Activated naive CD4-positive, alpha-beta T cell treated with anti-CD3 and anti-CD28 coated beads for 36 hours (primary cell): ENCODE measurements at regions not wholly inside any gene's neighbourhood (a gene's known extent, or its start where the extent isn't known, plus 50 kb on each side); places are given as distances from the start of the nearest gene placed in this dataset.

Source experiments
- CTCF ChIA-PET: fragments of 350-600 bp; sonication (Branson Sonifier 250); formaldehyde crosslinking; loops from one replicate; lab custom pipeline; 2021; ENCODE audit warnings: antibody characterized with exemption; lab: Charles Lee
- DNase-seq: peaks from one replicate; pipeline ENCODE4 v3.0.0-alpha.2; 2020
- H3K27ac Mint-ChIP-seq: one replicate; pipeline ENCODE4 v1.8.0; 2021; ENCODE audit warnings: mild to moderate bottlenecking, mixed read lengths
- H3K27me3 Mint-ChIP-seq: one replicate; pipeline ENCODE4 v1.8.0; 2021; ENCODE audit warnings: low read depth, mixed read lengths
- H3K36me3 Mint-ChIP-seq: one replicate; pipeline ENCODE4 v1.8.0; 2021; ENCODE audit warnings: low read depth, mixed read lengths
- H3K4me1 Mint-ChIP-seq: one replicate; pipeline ENCODE4 v1.8.0; 2021; ENCODE audit warnings: low read depth, mixed read lengths
- H3K4me3 Mint-ChIP-seq: one replicate; pipeline ENCODE4 v1.8.0; 2021; ENCODE audit warnings: mild to moderate bottlenecking, moderate library complexity, mixed read lengths
- H3K9me3 Mint-ChIP-seq: one replicate; pipeline ENCODE4 v1.8.0; 2021; ENCODE audit warnings: mixed read lengths
- intact Hi-C: fragments of 100-400 bp; cut with micrococcal nuclease; formaldehyde crosslinking; loops from one replicate; pipeline ENCODE4 v1.15.1; 2023

DNA sequence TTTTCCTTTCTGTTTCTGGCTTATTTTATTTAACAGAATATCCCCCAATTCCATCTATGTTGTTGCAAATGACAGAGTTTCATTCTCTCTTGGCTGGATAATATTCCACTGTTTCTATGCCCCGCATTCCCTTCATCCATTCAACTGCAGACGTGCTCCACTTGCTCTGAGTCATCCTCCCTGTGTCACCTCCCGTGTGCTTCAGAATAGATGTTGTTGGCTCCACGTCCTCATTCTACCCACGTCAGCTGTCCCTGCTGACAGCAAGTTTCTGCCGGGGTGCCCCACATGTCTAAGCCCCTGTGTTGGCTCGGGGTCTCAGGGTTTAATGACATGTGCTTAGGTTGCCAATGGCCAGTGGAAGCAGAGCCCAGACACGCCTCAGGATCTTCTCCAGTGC lies 1041.0 kb downstream of the UQCRFS1 start:
- CTCF ChIA-PET, result no interaction called here
- Mint-ChIP-seq H3K27me3 (no peaks in the 10 kb centered on the region), H3K4me3 (no peak overlapping the region), H3K4me1 (no peaks in the 10 kb centered on the region), H3K9me3 (peaks cover 34% of the 10 kb centered on the region), H3K36me3 (peaks cover 2% of the 10 kb centered on the region), H3K27ac (no peak overlapping the region)
- no peak for DNase-seq
- intact Hi-C loops, result no loop called here

DNA sequence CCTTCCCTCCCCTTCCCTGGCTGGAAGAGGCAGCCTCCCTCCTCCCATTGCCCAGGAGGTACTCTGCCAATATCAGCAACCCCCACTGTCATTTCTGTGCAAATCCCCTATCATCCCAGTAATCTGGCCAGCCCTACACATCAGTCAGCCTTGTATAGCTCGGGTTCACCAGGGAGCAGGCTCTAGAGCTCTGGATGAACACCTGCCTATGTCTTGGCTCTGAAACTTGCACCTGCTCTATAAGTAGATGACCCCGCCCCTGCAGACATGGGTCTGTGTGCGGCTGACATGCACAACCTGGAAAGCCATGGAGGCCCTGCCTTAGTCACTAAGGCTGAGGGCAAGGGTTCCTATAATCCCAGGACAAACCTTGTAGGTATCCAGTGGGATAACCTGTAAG lies 1042.9 kb downstream of the UQCRFS1 start:
- H3K9me3 Mint-ChIP-seq, result peaks cover 21% of the 10 kb centered on the region
- intact Hi-C loops, result no loop called here
- CTCF ChIA-PET, result no interaction called here
- no peaks in the 10 kb centered on the region for H3K4me1 Mint-ChIP-seq
- H3K36me3 Mint-ChIP-seq, result no peaks in the 10 kb centered on the region
- no peak overlapping the region for H3K4me3 Mint-ChIP-seq
- no peak for DNase-seq
- no peak overlapping the region for H3K27ac Mint-ChIP-seq
- no peaks in the 10 kb centered on the region for H3K27me3 Mint-ChIP-seq

DNA sequence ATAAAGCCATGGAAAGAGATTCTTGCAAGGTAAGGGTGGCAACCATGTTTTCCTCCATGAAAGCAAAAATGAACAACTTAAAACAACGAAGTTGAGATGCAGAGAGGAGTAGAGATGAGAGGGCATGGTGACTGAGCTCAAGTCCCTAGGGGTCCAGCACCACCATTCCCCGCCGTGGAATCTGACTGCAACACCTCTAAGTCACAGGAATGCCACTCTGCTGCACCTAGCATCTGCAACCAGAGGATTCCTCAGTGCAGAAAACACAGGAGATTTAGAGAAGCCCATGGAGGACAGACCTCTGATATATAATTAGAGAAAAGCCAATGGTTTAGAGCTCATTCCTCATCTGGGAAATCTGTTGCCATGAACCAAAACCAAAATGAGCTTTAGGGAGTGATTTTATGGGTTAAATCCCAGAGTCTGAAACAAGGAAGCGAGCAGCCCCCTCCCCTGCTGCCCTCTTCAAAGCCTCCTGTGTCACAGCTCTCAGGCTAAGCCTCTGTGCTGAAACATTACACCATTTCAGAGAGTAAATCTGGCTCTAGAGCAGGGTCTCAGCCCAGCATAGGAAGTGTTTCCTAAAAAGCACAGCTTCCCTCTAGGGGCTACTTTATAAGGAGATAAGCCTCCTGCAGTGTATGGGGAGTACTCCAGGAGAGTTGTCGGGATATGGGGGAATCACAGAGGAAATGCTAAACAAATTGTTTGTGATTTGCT lies 1043.6 kb downstream of the UQCRFS1 start:
- H3K4me3 Mint-ChIP-seq, result no peak overlapping the region
- no peaks in the 10 kb centered on the region for H3K36me3 Mint-ChIP-seq
- intact Hi-C loops, result no loop called here
- no peaks in the 10 kb centered on the region for H3K27me3 Mint-ChIP-seq
- DNase-seq, result no peak
- peaks cover 21% of the 10 kb centered on the region for H3K9me3 Mint-ChIP-seq
- H3K27ac Mint-ChIP-seq, result no peak overlapping the region
- CTCF ChIA-PET, result no interaction called here
- H3K4me1 Mint-ChIP-seq, result no peaks in the 10 kb centered on the region

DNA sequence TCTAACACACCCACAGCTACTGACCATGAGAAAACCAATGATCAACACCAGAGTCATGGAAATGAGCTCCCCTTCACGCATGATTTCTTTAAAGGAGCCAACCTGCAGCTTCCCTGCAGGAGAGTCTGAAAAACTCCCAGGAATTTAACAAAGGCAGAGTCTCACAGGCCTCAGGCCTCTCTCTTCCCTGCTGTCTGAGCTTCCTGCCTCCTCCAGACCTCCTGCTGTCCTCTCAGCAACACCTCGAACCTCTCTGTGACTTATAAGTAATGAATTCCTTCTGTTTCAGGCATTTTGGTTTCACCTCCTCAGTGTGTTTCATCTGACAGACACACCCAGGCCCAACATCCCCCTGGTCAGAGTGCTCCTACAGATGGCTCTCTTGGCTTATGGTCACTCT lies 1044.4 kb downstream of the UQCRFS1 start:
- CTCF ChIA-PET, result no interaction called here
- H3K36me3 Mint-ChIP-seq, result no peaks in the 10 kb centered on the region
- peaks cover 21% of the 10 kb centered on the region for H3K9me3 Mint-ChIP-seq
- no peak overlapping the region for H3K4me3 Mint-ChIP-seq
- H3K27me3 Mint-ChIP-seq, result no peaks in the 10 kb centered on the region
- no peaks in the 10 kb centered on the region for H3K4me1 Mint-ChIP-seq
- intact Hi-C loops, result no loop called here
- H3K27ac Mint-ChIP-seq, result no peak overlapping the region
- no peak for DNase-seq

DNA sequence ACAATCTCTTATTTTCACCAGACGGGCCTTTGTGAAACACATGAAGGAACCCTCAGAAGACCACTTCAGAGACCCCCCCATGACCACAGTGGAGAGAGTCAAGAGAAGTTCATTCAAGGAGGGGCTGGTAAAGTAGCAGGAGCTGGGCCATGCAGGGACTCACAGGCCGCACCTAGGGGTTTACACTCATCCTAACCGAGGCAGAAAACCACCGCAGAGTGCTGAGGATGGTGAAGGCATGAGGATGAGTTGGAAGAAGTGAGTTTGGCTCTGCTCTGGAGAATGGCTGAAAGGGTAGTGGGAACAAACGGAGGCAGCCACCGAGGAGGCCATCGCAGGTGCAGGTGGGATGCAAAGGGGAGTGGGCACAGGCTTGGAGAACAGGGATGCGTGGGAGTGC lies 1046.9 kb downstream of the UQCRFS1 start:
- CTCF ChIA-PET, result no interaction called here
- Mint-ChIP-seq H3K9me3 (peaks cover 16% of the 10 kb centered on the region), H3K36me3 (no peaks in the 10 kb centered on the region), H3K27me3 (no peaks in the 10 kb centered on the region), H3K27ac (no peak overlapping the region), H3K4me3 (no peak overlapping the region), H3K4me1 (no peaks in the 10 kb centered on the region)
- intact Hi-C loops, result no loop called here
- DNase-seq, result no peak

DNA sequence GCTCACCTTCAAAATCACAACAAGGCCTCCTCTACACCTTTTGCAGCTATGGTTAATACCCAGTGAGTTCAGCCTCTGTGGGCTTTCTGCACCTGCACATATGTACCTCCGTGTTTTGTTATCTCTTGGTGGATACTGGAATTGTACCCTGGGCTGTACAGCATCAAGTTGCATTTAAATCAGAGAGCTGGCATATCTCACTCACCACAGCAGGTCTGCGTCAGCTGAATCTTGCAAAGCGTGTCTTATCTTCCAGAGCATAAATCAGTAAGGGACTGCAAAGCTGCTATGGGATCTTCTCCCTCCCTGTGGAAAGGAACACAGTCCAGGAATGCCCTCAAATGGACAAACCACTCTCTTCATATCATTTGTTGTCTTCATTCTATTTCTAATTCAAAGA lies 1048.7 kb downstream of the UQCRFS1 start:
- Mint-ChIP-seq H3K27ac (no peak overlapping the region), H3K4me3 (no peak overlapping the region), H3K9me3 (peaks cover 18% of the 10 kb centered on the region), H3K27me3 (no peaks in the 10 kb centered on the region), H3K36me3 (no peaks in the 10 kb centered on the region), H3K4me1 (no peaks in the 10 kb centered on the region)
- DNase-seq, result no peak
- intact Hi-C loops, result no loop called here
- CTCF ChIA-PET, result no interaction called here

DNA sequence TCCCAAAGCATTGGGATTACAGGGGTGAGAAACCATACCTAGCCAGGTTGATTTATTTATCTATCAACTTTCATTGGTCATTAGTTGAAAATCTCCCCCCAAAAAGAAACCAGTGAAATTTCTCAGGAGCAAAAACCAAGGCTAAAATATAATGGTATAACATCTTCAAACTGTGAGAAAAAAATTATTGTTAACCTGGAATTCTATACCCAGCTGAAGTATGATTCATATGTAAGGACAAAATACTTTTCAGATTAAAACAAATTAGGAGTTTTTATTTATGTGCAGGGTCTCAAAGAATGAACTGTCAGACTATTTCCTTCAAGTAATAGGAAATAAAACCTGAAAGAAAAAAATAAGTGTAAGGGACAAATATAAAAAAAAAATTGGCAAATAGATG lies 1053.9 kb downstream of the UQCRFS1 start:
- no peaks in the 10 kb centered on the region for H3K27me3 Mint-ChIP-seq
- intact Hi-C loops, result no loop called here
- H3K4me1 Mint-ChIP-seq, result no peaks in the 10 kb centered on the region
- H3K9me3 Mint-ChIP-seq, result peaks cover 21% of the 10 kb centered on the region
- H3K4me3 Mint-ChIP-seq, result no peak overlapping the region
- no peak for DNase-seq
- no peaks in the 10 kb centered on the region for H3K36me3 Mint-ChIP-seq
- H3K27ac Mint-ChIP-seq, result no peak overlapping the region
- CTCF ChIA-PET, result no interaction called here

DNA sequence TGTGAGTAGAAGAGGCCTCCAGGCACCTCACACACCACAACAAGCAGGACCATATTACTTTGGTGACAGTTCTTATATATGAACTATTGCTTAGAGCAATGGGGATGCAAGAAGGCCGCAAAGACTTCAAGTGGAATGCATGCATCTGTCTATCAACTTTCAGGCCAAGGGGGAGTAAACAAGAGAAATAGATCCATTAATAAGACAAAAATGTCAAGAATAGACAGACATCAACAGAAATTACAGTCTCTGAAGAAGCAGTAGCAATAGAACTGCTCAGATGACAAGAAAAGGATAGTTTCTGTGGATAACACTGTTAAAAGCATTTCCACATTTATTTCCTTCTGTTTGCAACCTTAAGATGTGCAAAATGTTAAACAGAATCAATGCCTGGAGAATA lies 1057.7 kb downstream of the UQCRFS1 start:
- peaks cover 15% of the 10 kb centered on the region for H3K9me3 Mint-ChIP-seq
- H3K4me3 Mint-ChIP-seq, result no peak overlapping the region
- H3K27ac Mint-ChIP-seq, result no peak overlapping the region
- CTCF ChIA-PET, result no interaction called here
- H3K27me3 Mint-ChIP-seq, result no peaks in the 10 kb centered on the region
- intact Hi-C loops, result no loop called here
- H3K36me3 Mint-ChIP-seq, result no peaks in the 10 kb centered on the region
- no peak for DNase-seq
- no peaks in the 10 kb centered on the region for H3K4me1 Mint-ChIP-seq

DNA sequence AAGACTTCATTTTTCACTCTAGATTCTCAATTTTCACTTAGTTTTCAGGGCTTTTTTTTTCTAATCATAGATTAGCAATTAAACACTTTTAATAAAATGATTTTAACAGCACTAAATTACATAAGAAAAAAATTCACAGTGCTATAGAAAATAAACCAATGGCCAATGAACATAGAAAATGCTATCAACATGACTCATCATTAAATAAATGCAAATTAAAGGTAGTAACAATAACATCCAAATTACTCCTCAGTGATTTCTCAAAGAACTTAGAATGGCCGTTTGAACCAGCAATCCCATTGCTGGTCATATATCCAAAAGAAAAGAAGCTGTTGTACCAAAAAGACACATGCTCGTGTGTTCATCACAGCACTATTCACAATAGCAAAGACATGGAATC lies 1058.9 kb downstream of the UQCRFS1 start:
- Mint-ChIP-seq H3K9me3 (peaks cover 9% of the 10 kb centered on the region), H3K27me3 (no peaks in the 10 kb centered on the region), H3K4me1 (no peaks in the 10 kb centered on the region), H3K27ac (no peak overlapping the region), H3K36me3 (no peaks in the 10 kb centered on the region), H3K4me3 (no peak overlapping the region)
- DNase-seq, result no peak
- intact Hi-C loops, result no loop called here
- CTCF ChIA-PET, result no interaction called here

DNA sequence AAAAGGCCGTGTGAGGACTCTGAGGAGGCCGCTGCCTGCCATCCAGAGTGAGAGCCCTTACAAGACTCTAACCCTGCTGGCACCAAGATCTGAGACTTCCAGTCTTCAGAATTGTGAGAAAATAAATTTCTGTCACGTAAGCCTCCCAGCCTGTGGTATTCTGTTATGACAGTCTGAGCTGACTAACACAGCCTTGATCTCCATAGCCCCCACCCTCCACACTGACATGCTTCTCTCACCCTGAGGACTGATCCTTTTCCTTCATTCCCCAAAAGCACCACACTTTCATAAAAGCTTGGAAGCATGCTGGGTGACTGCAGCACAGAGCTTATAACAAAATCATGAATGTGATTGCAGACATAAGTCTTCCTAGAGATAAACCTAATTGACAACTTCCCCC lies 1059.8 kb downstream of the UQCRFS1 start:
- intact Hi-C loops, result no loop called here
- H3K9me3 Mint-ChIP-seq, result peaks cover 4% of the 10 kb centered on the region
- CTCF ChIA-PET, result no interaction called here
- H3K4me3 Mint-ChIP-seq, result no peak overlapping the region
- no peaks in the 10 kb centered on the region for H3K4me1 Mint-ChIP-seq
- H3K27ac Mint-ChIP-seq, result no peak overlapping the region
- DNase-seq, result no peak
- no peaks in the 10 kb centered on the region for H3K36me3 Mint-ChIP-seq
- no peaks in the 10 kb centered on the region for H3K27me3 Mint-ChIP-seq

DNA sequence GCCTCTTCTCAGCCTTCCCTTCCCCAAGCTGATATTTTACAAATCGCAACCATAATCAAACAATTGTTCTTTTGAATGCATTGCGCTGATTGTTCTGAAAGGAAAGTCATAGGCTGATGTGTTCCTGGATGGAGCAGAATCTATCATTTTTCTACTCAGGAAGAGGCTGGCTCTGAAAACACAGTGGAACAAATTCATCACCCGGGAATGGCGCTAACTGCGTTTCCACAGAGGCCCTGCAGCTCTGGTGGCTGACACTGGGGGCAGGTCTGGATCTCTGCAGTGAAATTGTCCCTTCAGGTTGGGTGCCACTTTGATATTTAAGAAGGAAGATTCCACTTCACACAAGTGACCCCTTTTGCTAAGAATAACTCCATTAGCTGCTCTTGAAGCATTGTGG lies 1060.8 kb downstream of the UQCRFS1 start:
- CTCF ChIA-PET, result no interaction called here
- Mint-ChIP-seq H3K4me1 (no peaks in the 10 kb centered on the region), H3K36me3 (no peaks in the 10 kb centered on the region), H3K27ac (no peak overlapping the region), H3K9me3 (peaks cover 1% of the 10 kb centered on the region), H3K27me3 (no peaks in the 10 kb centered on the region), H3K4me3 (no peak overlapping the region)
- DNase-seq, result no peak
- intact Hi-C loops, result no loop called here

DNA sequence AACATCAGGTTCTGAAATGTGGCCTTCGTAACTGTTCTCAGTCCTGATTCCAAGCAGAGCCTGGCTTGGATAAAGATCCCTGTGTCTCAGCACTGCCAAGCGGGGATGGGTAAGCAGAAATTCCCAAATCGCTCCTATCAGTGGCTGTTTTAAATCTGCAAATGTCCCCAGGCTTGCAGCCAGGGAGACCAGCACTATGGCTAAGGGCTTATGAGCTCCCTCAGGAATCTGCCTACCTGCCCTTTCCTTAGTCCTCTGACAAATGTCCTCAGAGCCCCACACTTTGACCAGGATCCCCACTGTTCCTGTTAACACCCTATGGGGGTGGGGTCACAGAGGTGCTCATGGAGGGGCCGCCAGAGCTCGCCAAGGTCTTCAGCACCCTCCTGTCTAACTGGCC lies 1062.8 kb downstream of the UQCRFS1 start:
- Mint-ChIP-seq H3K36me3 (no peaks in the 10 kb centered on the region), H3K27me3 (no peaks in the 10 kb centered on the region), H3K27ac (no peak overlapping the region), H3K4me1 (no peaks in the 10 kb centered on the region), H3K9me3 (peaks cover 1% of the 10 kb centered on the region), H3K4me3 (no peak overlapping the region)
- CTCF ChIA-PET, result no interaction called here
- DNase-seq, result no peak
- intact Hi-C loops, result no loop called here

DNA sequence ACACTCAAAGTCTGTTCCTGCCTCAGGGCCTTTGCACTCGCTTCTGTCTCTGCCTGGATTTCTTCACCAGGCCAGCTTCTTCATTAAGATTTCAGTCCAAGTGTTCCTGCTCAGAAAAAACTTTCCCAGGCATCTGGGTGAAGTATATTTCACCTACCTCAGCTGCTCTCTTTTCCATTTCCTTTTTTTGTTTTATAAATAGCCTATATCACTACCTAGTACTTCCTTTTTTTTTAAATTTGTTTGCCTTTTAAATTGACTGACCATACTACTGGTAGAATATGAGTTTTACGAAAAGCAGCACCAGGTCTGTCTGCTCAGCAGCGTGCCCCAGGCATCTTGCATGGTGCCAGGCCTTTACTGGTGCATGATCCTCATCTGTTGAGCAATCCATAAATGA lies 1064.4 kb downstream of the UQCRFS1 start:
- Mint-ChIP-seq H3K4me1 (no peaks in the 10 kb centered on the region), H3K36me3 (no peaks in the 10 kb centered on the region), H3K27me3 (no peaks in the 10 kb centered on the region), H3K9me3 (no peaks in the 10 kb centered on the region), H3K27ac (no peak overlapping the region), H3K4me3 (no peak overlapping the region)
- CTCF ChIA-PET, result no interaction called here
- no peak for DNase-seq
- intact Hi-C loops, result no loop called here
